K562 (cell line): ENCODE measurements at regions not wholly inside any gene's neighbourhood (a gene's known extent, or its start where the extent isn't known, plus 50 kb on each side); places are given as distances from the start of the nearest gene placed in this dataset.

Experiments used
- BRF1 ChIP-seq: IDR thresholded peaks from 3 replicates; pipeline ENCODE4 v1.6.1; 2011; ENCODE audit warnings: borderline replicate concordance, mild to moderate bottlenecking; ENCODE audit not compliant: insufficient read length; ENCODE audit errors: extremely low read depth
- TAF15 ChIP-seq: fragments of 200-400 bp; formaldehyde crosslinking; IDR thresholded peaks from 2 replicates; pipeline ENCODE4 v1.6.1; 2017; ENCODE audit warnings: mild to moderate bottlenecking, low read depth, low read length, moderate library complexity
- UBTF ChIP-seq, 2 experiments: IDR thresholded peaks; 2 replicates each; pipeline ENCODE4 v1.6.1; 2012; ENCODE audit warnings: improper control_type of control experiment in 2 of 2, low read depth in 2 of 2, low read length in 2 of 2, borderline replicate concordance in 1 of 2
- ZNF280B ChIP-seq: fragments of 250-450 bp; sonication (Bioruptor Pico); IDR thresholded peaks from 2 replicates; pipeline ENCODE4 v1.5.1; 2021; ENCODE audit warnings: mild to moderate bottlenecking
- TF ChIP-seq, protein P1 (sequence below), 2 experiments: IDR thresholded peaks; 2 replicates each; pipeline ENCODE4 v1.6.1; 2011; ENCODE audit warnings: borderline replicate concordance in 1 of 2, control low read depth in 1 of 2, low read depth in 1 of 2, low read length in 1 of 2, mild to moderate bottlenecking in 1 of 2, mixed read lengths in 1 of 2, moderate library complexity in 1 of 2; ENCODE audit not compliant: insufficient read depth in 1 of 2, insufficient read length in 1 of 2, poor library complexity in 1 of 2, severe bottlenecking in 1 of 2; ENCODE audit errors: extremely low read depth in 1 of 2

GRCh38 chr14:105880616-105881015, 354.2 kb downstream of the TMEM121 start (continued):
- TF ChIP-seq ZNF280B: no peak
- TF ChIP-seq TAF15: no peak
- TF ChIP-seq, protein P1, sequence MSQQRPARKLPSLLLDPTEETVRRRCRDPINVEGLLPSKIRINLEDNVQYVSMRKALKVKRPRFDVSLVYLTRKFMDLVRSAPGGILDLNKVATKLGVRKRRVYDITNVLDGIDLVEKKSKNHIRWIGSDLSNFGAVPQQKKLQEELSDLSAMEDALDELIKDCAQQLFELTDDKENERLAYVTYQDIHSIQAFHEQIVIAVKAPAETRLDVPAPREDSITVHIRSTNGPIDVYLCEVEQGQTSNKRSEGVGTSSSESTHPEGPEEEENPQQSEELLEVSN (IDR thresholded peaks at IDR 0.05; ENCODE audit: borderline replicate concordance in 1 of 2, extremely low read depth in 1 of 2, insufficient read depth in 1 of 2, insufficient read length in 1 of 2, low read depth in 1 of 2, low read length in 1 of 2, poor library complexity in 1 of 2, severe bottlenecking in 1 of 2): no peak
- no peak for TF ChIP-seq BRF1
- TF ChIP-seq UBTF (IDR thresholded peaks at IDR 0.05; ENCODE audit: borderline replicate concordance in 1 of 2, low read depth in 2 of 2, low read length in 2 of 2): no peak
